HG02571 (cell line): ENCODE measurements at regions not wholly inside any gene's neighbourhood (a gene's known extent, or its start where the extent isn't known, plus 50 kb on each side); places are given as distances from the start of the nearest gene placed in this dataset.
A peak's percentile ranks its signal among the peaks of the same experiment; 100 is the strongest.

Source experiments
- ATAC-seq: cut with Tn5 transposase; IDR thresholded peaks from one replicate; pipeline ENCODE4 v1.9.1; 2021; ENCODE audit warnings: mild to moderate bottlenecking, moderate library complexity; ENCODE audit not compliant: unreplicated experiment

DNA sequence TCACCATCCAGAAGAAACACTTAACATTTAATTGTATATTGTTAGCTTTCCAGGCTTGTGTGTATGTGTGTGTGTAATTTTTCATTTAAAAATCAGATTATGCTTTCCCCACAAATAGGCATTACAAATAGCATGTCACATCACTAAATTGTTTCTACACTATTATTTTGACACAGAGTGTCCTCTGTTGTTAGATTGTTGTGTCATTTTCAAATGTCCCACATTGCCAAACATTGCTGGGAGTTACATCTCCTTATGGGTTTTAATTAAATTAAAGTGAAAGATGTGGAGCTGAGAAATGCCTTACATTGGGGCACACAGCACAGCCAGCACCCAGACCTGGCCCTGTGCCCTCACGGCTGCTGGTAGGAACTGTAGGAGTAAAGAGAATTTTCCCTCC lies 295.6 kb downstream of the ZEB1 start:
- no peak for ATAC-seq

DNA sequence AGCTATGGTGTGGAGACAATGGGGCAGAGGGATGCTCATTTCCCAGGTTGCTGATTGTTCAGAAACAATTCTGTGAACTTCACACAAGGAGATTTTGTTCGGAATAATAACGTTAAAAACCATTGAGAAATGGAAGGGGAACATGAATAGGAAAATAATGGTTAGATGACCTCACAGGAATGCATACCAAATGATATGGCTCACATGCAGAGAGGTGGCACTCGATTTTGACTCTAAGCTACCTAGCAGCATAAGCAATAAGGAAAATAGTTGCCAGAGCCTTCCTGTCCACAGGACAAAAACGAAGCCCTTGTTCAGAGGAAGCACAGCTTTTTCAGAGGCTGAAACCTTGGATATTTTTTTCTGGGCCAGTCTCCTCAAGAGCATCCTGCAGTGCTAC lies 293.1 kb downstream of the ZEB1 start:
- ATAC-seq = no peak

DNA sequence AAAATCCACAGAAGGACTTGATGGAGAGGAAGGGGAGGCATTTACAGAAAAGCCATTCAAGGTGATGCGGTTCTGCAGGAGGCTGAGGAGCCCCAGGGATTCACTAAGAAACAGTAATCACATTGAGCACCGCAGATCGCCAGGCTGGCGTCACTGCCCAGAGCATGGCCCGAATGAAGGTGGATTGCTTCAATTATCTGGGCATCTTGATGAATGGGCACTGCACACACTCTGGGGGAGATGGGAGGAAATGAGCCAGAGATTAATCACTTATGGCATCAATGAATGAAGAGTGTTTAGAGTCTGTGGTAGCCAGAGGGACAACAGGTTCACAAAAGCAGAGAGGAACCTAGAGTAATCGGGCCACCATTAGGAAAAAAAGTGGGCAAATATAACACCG lies 292.1 kb downstream of the ZEB1 start:
- ATAC-seq = no peak

DNA sequence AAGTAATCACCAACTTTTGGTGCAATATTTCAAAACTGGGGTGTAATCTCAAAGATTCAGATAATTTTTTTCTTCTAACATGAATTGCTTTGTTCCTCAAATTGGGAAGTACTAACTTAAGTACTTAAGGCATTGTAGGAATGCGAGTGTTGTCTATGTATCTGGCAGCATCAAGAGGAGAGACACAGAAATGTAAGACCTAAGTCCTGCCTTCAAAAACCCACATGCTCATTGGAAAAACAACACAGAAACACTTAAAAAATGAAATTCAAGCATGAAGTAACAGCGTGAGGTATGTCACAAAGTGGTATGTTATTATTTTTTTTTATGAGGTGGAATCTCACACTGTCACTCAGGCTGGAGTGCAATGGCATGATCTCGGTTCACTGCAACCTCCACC lies 288.5 kb downstream of the ZEB1 start:
- ATAC-seq = no peak

DNA sequence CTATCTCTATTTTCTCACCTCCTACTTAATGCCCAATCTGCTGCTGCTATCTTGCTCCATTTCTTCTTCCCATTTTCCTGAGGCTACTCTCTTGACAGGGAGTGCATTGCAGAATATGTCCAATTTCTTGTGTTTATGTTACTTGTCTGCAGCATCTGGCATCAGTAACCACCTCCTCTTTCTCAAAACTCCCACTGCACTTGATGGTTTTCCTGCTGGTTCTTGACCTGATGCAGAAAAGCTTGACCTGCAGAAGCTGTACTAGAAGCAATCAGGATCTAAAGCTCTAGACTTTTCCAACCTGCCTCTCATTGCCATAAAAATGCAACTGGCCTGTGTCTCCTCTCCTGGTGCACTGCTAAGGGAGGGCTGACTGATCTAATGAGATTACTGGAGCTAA lies 287.8 kb downstream of the ZEB1 start:
- no peak for ATAC-seq

DNA sequence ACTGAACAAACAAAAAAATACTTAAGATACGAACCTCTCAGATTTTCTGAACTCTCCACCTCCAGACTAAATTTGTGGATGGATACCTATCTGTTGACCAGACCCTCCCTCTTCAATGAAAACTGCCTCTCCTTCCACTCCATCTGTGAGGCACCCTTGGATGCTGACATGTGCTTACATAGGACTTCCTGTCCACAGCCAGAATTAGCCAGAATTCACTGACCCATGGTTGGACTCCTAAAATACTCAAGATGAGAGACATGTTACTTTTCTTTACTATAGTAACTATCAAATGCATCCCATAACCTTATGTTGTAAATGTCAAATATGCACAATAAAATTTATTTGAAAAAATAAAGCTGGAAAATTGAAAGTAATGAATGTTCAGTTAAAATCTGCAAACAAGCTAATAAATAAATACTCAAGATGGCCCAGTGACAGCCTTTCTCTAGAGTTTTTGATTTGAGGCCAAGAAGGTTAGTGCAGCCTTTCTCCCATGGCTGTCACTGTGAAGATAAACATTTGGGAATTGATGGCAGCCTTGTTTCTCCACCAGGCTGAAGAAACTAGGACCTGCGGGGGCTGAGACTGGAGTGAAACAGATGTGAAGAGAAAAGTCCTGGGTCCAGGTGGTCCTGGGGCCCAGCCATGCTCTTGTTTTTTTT lies 287.0 kb downstream of the ZEB1 start:
- ATAC-seq = no peak

DNA sequence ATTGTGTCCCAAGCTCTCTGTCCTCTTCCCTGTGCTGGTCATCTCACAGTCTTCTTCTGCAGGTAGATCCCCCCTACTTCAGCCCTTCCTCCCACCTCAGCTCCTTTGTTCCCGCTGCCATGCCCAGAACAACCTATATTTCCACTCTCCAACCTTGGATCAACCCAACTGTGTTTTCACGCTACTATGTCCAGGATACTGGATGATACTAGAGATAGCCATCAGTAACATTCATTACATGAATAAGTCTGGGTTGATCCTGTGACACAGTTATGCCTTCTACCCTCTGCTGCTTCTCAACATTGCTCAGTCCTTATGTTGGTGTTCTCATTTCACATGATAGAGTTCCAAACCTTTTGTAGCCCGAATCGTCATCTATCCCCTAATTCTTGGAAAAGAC lies 286.4 kb downstream of the ZEB1 start:
- no peak for ATAC-seq

DNA sequence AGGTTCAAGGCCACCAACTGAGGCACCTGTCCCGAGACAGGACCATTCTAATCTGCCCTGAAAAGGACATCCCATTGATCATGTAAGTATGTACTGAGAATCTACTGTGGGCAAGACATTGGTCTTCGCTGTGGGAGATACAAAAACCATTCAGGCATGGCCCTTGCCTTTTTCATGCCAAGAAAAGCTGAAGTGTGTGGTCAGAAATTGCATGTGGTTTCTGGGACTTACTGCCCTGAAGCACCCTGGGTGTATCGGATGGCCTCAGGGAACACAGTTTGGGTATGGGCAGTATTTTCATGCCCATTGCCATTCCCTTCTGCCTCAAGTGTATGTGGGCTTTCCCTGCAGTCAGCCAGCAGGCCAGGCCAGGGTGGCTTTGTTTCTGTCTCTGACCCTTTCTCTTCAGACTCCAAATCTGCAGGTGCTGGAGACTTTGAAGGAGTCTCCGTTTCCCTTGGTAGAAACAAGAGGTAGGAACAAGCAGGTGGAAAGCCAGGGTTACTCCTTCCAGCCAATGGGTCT lies 285.7 kb downstream of the ZEB1 start:
- no peak for ATAC-seq

DNA sequence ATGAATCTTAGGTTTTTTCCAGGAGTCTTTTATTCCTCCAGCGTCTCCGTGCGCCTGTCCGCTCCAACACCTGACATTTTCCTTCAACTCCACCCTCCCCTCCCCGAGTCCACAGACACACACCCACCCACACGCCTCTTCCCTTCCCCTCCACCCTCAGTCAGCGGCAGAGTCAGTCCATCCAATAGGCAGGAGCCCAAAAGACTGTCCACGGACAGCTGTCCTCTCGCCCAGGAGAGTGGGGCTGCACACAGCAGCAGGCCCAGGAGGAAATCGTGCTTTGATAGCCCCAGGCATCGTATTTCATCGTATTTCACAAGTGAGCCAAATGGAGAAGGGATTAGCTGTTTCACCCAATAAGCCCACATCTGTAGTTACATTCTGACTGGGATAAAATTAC lies 285.1 kb downstream of the ZEB1 start:
- ATAC-seq = no peak

DNA sequence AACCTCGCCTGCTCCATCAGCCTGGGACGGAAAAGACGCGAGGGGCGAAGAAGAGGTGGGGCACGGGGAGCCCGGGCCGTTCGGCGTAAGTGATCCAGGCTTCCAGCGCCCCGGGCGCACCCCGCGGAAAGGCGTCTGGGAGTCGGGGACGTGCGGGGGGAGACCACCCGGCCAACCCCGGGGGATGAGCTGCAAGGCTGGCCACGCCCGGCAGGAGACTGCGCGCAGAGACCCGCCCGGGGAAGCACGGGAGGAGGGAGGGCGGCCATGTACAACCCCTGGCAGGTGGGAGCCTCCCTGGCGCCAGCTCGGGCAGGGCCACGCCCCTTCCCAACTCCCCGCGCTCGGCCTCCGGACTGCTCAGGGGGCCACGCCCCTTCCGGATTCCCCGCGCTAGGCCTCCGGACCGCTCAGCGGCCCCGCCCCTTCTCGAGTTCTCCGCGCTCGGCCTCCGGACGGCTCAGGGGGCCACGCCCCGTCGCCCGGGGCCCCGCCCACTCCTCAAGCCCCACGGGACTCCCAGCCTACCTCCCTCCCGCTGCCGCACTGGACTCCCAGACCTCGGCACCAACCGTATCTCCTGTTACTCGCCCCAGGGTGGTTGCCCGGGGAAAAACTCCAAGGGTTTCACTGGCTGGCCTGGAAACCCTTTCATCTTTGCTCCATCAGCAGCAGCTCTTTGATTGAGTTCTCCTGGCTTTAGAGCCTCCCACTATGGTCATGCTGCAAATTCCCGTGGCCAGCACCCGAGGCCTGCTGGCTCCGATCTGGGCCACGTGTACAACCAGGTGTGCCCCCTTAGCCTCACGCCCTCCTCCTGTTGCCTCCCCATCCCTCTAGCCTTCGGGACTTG lies 284.4 kb downstream of the ZEB1 start:
- ATAC-seq = peak; percentile 93

DNA sequence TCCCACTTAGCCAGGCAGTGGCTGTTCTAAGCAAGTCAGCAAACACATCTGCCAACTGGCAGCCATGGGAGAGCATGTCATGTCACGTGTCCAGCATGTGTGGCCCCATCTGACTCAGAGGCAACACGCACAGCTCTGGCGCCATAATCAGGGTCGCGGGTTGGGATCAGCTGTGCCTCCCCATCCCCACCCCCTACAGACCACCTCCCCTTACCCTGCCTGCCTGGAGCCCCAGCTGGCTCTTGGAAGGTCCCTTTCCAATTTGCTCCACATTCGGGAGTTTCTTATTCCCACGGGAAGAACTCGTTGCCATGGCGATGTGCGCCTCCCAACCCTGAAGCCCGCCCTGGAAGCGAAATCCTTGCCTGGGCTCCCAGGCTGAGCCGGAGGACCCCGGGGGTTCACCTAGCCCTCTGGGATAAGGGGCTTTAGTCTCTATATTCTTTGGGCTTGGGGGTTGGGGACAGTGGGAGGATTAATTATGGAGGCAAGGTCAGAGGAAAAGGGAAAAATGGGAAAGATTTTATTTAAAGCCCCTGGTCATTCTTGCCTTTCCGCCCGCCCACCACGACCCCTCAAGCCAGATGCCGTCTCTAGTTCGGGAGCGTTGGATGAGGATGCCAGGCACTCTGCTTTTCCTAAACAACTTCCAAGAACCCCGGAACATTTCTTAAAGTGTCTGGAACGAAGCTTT lies 283.7 kb downstream of the ZEB1 start:
- no peak for ATAC-seq

DNA sequence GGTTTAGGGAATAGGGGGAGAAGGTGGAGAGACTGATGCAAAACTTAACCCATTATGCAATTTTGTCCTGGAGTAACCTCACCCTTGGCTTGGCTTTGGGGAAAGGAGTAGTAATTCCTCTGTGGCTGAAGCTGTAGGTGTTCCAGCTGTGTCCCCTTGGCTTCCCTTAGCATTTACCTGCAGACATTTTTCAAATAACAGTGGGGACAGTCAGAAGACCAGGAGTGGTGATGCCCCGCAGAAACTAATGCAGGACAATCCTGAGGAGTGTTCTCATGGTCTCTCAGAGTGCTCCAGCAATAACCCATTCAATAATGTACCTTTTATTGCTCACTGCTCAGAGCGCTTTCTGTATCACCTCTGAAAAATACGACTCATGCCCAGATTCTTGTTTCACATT lies 282.1 kb downstream of the ZEB1 start:
- ATAC-seq = no peak

DNA sequence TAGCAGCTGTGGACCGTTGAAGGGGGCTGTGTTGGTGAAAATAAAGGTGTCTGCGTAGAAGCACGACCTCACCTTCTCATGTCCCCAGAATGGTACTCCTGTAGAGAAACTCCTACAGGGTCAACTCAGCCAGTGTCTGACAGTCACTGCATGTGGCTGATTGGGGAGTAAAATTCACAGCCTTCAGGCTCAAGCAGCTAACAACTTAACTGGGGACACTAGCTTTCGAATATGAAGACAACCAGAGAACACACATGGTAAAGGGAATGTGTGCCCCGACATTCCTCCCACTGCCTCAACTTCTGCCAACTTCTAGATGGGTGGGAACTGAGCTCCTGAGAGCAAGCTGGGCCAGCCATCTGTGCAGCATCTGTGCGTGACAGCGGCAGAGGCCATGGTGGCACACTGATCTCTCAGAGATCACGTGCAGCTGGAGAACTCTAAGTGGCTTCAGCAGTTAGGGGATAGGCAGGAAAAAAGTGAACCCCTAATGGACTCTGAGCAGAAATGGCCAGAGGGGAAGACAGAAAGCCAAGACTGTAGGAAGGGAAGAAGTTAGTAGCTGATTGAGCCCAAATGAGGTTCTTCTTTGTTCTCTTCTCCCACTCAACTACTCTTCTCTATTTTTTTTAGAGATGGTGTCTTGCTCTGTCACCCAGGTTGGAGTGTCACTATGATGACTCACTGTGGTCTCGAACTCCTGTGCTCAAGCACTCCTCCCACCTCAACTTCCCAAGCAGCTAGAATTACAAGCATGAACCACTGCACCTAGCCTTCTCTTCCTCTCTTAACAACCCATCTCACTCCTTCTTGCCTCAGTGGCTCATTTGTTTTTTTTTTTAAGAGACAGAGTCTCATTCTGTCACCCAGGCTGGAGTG lies 280.8 kb downstream of the ZEB1 start:
- ATAC-seq = no peak

DNA sequence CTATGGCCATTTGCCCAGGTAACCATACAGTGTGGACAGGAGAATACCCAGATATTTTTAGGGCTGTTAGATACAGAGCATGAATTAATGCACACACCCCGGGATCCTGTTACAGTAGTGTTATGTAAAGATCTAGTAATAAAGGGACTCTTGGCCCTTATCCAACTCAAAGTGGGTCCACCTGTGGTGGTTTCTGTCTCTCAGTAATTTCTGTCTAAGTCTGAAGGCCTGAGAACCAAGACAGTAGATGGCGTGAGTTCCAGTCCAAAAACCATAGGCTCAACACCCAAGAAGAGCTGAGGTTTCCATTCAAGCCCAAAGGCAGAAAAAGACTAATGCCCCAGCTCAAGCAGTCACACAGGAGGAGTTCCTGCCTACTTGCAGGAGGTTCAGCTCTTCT lies 277.7 kb downstream of the ZEB1 start:
- ATAC-seq = no peak

DNA sequence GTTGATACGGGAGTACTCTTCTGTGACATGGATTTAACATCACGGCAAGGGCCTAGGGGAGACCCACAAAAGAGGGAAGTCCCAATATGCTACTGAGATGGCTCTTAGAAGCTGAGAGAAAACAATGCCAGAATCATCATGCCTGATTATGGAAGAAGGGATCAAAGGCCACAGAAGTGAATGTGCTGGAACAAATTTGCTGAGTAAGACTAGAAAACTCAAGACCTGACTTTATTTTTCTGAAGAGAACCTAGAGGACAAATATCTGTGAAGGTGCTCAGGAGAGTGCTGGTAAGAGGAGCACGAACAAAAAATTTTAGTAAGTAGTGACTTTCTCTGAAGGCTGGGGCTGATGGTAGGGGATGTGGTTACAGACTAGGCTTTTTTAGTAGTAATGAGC lies 277.0 kb downstream of the ZEB1 start:
- no peak for ATAC-seq

DNA sequence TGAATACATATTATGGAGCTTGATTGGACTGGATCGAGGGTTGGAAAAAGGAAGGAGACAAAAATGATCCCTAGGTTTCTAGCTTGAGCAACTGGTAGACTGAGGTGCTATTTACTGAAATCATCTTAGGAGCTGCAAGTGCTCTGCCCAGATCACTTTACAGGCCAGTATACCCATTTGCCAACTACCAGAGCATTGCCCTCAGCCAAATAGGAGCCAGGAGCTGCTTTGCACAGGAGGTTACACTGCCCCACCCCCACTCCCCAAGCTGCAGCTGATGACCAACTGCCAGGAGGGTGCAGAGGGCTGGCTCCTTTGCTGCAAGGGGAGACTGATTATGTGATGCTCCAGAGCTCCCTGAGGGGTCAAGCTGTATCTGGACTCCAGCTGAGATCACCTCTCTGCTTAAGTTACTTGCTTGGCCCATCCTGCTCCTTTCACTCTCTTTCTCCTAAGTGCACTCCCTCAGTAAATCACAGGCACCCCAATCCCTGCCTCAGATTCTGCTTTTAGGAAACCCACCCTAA lies 275.4 kb downstream of the ZEB1 start:
- no peak for ATAC-seq

DNA sequence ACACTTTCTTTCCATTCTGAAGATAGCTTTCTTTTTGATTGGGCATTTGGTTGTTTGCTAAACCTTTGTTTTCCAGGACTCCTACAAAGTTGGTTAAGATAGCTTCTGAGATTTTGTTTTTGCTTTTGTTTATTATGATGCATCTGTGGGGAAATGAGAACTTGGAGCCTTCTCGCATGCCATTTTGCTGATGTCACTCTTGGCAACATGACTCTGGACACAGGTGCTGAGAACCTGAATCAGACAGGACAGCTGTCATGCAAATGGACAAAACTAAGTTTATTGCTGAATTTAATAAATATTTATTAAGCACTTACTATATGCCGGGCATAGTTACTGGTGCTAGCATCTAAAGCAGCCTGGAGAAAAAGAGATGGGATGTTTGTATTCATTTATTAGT lies 274.1 kb downstream of the ZEB1 start:
- ATAC-seq = no peak

DNA sequence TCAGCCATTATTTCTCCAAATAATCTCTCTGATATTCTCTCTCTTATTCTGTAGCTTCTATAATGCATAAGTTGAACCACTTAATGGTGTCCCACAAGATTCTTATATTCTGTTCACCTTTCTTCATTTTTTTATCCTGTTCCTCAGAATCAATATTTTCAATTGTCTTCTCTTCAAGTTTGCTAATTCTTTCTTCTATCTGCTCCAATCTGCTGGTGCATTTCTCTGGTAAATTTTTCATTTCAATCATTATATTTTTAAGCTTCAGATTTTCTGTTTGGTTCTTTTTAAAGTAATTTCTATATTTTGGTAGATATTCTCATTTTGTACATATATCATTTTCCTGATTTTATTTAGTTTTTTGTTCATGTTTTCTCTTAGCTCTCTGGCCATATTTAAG lies 272.6 kb downstream of the ZEB1 start:
- no peak for ATAC-seq

DNA sequence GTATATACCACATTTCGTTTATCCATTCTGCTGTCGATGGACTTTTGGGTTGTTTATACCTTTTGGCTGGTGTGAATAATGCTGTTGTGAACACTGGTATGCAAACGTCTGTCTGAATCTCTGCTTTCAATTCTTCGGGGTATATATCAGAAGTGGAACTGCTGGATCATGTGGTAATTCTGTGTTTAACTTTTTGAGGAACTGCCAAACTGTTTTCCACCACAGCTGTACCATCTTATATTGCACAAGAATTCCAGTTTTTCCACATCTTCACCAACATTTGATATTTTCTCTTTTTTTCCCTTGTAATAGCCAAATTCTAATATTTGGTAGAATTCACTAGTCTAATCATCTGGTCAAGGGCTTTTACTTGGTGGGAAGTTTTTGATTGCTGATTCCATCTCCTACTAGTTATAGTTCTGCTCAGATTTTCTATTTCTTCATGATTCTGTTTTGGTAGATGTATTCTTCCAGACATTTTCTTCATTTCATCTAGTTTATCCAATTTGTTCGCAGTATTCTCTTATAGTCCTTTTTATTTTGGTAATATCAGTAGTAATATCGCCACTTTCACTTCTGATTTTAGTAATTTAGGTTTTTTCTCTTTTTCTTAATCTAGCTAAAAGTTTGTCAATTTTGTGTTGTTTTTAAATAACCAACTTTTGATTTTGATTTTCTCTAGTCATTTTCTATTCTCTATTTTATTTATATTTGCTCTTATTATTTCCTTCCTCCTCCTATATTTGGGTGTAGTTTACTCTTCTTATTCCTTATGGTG lies 271.2 kb downstream of the ZEB1 start:
- ATAC-seq = no peak

DNA sequence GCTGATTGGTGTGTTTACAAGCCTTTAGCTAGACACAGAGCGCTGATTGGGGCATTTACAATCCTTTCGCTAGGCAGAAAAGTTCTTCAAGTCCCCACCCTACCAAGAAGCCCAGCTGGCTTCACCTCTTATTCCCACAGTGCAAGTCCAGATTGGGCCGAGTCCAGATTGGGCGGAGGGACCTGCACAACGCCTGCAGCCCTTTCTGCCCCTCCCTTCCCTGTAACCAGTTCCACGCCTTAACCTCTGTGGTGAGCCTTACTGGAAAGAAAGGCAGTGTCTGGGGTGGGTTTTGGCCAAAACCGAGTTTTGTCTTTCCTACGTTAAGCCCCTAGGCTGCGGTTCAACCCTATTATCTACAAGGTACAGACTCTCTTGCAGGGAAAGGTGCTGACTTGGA lies 268.7 kb downstream of the ZEB1 start:
- no peak for ATAC-seq
